ENCODE measurements at regions not wholly inside any gene's neighbourhood (a gene's known extent, or its start where the extent isn't known, plus 50 kb on each side); places are given as distances from the start of the nearest gene placed in this dataset.

GRCh38 chr5:60374409-60374808, 325.6 kb downstream of the DEPDC1B start:
- TF ChIP-seq CTCF (IDR thresholded peaks at IDR 0.05) (no peak), ZFX (IDR thresholded peaks at IDR 0.05; ENCODE audit: borderline replicate concordance) (no peak)
